Stimulated activated effector memory CD8-positive, alpha-beta T cell treated with anti-CD3 and anti-CD28 coated beads, Interleukin-12 subunit alpha, Interleukin-12 subunit beta, amount 100 ng/mL, for 72 hours (primary cell): ENCODE measurements at regions not wholly inside any gene's neighbourhood (a gene's known extent, or its start where the extent isn't known, plus 50 kb on each side); places are given as distances from the start of the nearest gene placed in this dataset.
A peak's percentile ranks its signal among the peaks of the same experiment; 100 is the strongest.

Experiments
- ATAC-seq: fragments of 150-1000 bp; cut with Tn5 transposase; 2 replicates; pipeline ENCODE4 v1.10.0; 2021
- DNase-seq, 2 donors: peaks; one replicate each; pipeline ENCODE4 v3.0.0; 2021 to 2022; ENCODE audit warnings: low spot score in 2 of 2
- H3K27ac Mint-ChIP-seq: one replicate; pipeline ENCODE4 v1.8.0; 2022; ENCODE audit warnings: mild to moderate bottlenecking, mixed read lengths
- H3K36me3 Mint-ChIP-seq: one replicate; pipeline ENCODE4 v1.8.0; 2022; ENCODE audit warnings: mild to moderate bottlenecking, mixed read lengths
- H3K4me1 Mint-ChIP-seq: one replicate; pipeline ENCODE4 v1.8.0; 2022; ENCODE audit warnings: mixed read lengths
- H3K4me3 Mint-ChIP-seq: one replicate; pipeline ENCODE4 v1.8.0; 2022; ENCODE audit warnings: mild to moderate bottlenecking, mixed read lengths
- H3K9me3 Mint-ChIP-seq: one replicate; pipeline ENCODE4 v1.8.0; 2022; ENCODE audit warnings: mixed read lengths

DNA sequence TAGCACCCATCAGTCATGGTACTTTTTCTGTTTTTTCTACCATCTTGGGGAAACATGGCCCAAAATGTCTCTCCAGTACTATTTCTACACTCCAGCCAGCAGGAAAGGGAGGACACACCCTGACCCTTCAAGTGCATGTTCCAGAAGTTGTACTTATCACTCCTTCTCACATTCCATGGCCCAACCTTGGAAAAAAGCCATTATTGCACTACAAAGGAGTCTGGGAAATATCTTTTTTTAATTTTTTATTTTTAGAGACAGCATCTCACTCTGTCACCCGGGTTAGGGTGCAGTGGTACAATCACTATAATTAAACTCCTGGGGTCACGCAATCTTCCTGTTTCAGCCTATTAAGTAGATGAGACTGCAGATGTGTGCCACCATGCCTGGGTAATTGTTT, 100.0 kb upstream of the PPP2R3A start:
- no peaks in the 10 kb centered on the region for H3K4me1 Mint-ChIP-seq
- no peak overlapping the region for H3K4me3 Mint-ChIP-seq
- no peak overlapping the region for H3K27ac Mint-ChIP-seq
- peaks cover 5% of the 10 kb centered on the region for H3K9me3 Mint-ChIP-seq
- ATAC-seq (no peak), DNase-seq (no peak)
- H3K36me3 Mint-ChIP-seq = no peaks in the 10 kb centered on the region

- DNase-seq (no peak), ATAC-seq (no peak)
- H3K4me1 Mint-ChIP-seq = no peaks in the 10 kb centered on the region
- H3K27ac Mint-ChIP-seq = no peak overlapping the region
- no peak overlapping the region for H3K4me3 Mint-ChIP-seq
- peaks cover 7% of the 10 kb centered on the region for H3K9me3 Mint-ChIP-seq
- H3K36me3 Mint-ChIP-seq = no peaks in the 10 kb centered on the region
These were observed 97.6 kb upstream of the PPP2R3A start for GRCh38 chr3:135867911-135868310.

DNA sequence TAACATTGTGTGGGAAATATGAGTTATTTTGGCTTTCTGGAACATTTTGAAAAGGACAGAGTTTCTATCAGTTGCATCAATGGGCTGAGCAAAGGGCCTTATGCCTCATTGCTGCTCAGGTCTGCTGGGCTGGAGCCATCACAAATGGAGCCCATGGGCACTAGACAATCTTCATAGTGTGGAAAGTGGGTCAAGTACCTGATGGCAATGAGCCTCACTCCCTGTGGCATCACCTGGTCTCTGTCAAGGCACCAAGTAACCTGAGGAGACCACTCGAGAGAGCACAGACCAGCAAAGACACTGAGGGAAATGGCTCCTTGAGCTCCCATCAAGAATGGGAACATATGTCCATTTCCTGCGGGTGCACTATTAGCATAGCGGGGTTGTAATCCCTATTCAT, 96.7 kb upstream of the PPP2R3A start:
- DNase-seq (no peak), ATAC-seq (no peak)
- no peaks in the 10 kb centered on the region for H3K4me1 Mint-ChIP-seq
- no peaks in the 10 kb centered on the region for H3K36me3 Mint-ChIP-seq
- H3K4me3 Mint-ChIP-seq = no peak overlapping the region
- no peak overlapping the region for H3K27ac Mint-ChIP-seq
- peaks cover 15% of the 10 kb centered on the region for H3K9me3 Mint-ChIP-seq

- ATAC-seq (no peak), DNase-seq (no peak)
- no peak overlapping the region for H3K4me3 Mint-ChIP-seq
- peaks cover 12% of the 10 kb centered on the region for H3K9me3 Mint-ChIP-seq
- no peaks in the 10 kb centered on the region for H3K36me3 Mint-ChIP-seq
- no peak overlapping the region for H3K27ac Mint-ChIP-seq
- H3K4me1 Mint-ChIP-seq = no peaks in the 10 kb centered on the region
These were observed 96.0 kb upstream of the PPP2R3A start for GRCh38 chr3:135869439-135870105.

DNA sequence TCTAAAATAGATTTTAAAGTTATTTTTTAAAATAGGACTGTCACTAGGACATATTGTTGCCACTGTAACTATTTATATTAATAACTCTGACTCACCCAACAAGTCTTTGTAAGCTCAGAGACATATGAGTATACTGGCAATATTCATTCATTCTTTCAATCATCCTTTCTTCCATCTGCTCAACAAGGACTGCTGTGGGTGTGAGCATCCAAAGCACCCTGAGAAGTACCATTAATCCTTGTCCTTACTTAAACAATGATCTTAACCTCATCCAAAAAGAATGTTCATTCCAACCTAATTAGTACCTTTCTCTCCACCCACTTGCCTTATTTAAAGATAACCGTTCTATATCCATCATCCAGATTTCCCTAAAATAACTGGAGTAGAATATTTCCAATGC, 94.2 kb upstream of the PPP2R3A start:
- DNase-seq = no peak
- Mint-ChIP-seq H3K9me3 (peaks cover 12% of the 10 kb centered on the region), H3K4me3 (no peak overlapping the region), H3K36me3 (no peaks in the 10 kb centered on the region), H3K27ac (no peak overlapping the region), H3K4me1 (no peaks in the 10 kb centered on the region)
- no peak for ATAC-seq

- H3K36me3 Mint-ChIP-seq = no peaks in the 10 kb centered on the region
- no peak overlapping the region for H3K4me3 Mint-ChIP-seq
- ATAC-seq (no peak), DNase-seq (no peak)
- H3K27ac Mint-ChIP-seq = no peak overlapping the region
- no peaks in the 10 kb centered on the region for H3K4me1 Mint-ChIP-seq
- peaks cover 14% of the 10 kb centered on the region for H3K9me3 Mint-ChIP-seq
These were observed 91.5 kb upstream of the PPP2R3A start for GRCh38 chr3:135874035-135874434.

GRCh38 chr3:135878501-135878900, 87.0 kb upstream of the PPP2R3A start:
- no peaks in the 10 kb centered on the region for H3K4me1 Mint-ChIP-seq
- H3K4me3 Mint-ChIP-seq = no peak overlapping the region
- peaks cover 7% of the 10 kb centered on the region for H3K9me3 Mint-ChIP-seq

DNA sequence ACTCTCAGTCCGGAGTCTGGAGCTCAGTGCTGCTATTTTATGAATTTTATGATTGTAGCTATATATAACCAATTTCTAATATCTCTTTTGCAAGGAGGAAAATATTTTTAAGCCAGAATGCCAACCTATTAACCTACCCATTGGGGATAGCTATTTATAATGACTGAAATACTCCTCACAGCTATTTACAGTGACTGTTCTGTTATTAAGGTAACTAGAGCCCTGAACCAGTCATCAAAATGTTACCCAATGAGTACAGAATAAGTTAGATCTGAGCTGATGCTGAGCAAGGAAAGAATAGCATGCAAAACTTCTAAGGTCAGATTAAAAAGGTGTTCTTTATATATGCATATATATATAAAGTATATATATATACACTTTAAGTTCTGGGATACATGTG, 79.6 kb upstream of the PPP2R3A start:
- no peaks in the 10 kb centered on the region for H3K4me1 Mint-ChIP-seq
- ATAC-seq = no peak

More at GRCh38 chr3:135878501-135878900, 87.0 kb upstream of the PPP2R3A start:
- H3K27ac Mint-ChIP-seq = no peak overlapping the region
- no peaks in the 10 kb centered on the region for H3K36me3 Mint-ChIP-seq
- no peak for ATAC-seq
- DNase-seq = no peak

DNA sequence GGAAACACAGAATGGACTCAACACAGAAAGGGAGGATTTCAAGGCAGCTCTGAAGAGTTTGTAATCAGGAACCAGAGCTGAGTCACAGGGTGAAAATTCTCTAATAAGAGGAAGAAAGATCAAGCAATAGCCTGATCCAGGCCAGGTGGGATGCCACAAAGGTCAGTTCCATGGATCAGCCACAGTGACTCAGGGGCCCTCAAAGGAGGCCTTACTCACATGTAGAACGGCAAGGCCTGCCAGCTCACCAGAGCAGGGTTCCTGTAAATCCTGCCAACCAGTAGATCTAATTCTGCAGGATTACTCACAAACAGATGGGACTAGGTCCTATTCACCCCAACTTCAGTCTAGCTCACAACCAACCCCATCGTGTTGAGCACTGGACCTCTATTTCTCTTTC, 78.3 kb upstream of the PPP2R3A start:
- Mint-ChIP-seq H3K4me3 (no peak overlapping the region), H3K4me1 (no peaks in the 10 kb centered on the region), H3K27ac (no peak overlapping the region), H3K36me3 (no peaks in the 10 kb centered on the region), H3K9me3 (no peaks in the 10 kb centered on the region)
- no peak for ATAC-seq
- no peak for DNase-seq

More for the DNA sequence above, 79.6 kb upstream of the PPP2R3A start:
- Mint-ChIP-seq H3K36me3 (no peaks in the 10 kb centered on the region), H3K4me3 (no peak overlapping the region), H3K27ac (no peak overlapping the region), H3K9me3 (no peaks in the 10 kb centered on the region)
- no peak for DNase-seq

- Mint-ChIP-seq H3K36me3 (no peaks in the 10 kb centered on the region), H3K27ac (no peak overlapping the region), H3K9me3 (no peaks in the 10 kb centered on the region), H3K4me3 (no peak overlapping the region), H3K4me1 (no peaks in the 10 kb centered on the region)
- ATAC-seq (no peak), DNase-seq (no peak)
These were observed 76.1 kb upstream of the PPP2R3A start for GRCh38 chr3:135889443-135889842.

DNA sequence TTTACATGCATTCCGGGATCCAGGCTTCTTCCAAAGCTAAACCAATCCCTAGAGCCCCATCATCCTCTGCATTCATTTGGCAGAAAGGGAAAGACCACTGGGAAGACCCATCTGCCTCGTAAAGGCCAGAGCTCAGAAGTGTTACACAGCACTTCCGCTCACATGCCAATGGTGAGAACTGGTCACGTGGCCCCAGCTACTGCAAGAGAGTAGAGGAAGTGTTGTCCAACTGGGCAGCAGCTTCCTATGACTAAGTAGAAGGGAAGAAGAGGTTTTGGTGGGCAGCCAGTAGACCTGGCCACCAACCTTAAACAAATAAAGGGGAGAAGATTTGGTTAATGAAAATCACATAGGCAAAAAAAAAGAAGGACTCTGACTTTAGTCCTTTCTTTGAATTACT, 74.4 kb upstream of the PPP2R3A start:
- ATAC-seq (no peak), DNase-seq (no peak)
- Mint-ChIP-seq H3K9me3 (no peaks in the 10 kb centered on the region), H3K4me3 (no peak overlapping the region), H3K27ac (no peak overlapping the region), H3K36me3 (no peaks in the 10 kb centered on the region), H3K4me1 (no peaks in the 10 kb centered on the region)

DNA sequence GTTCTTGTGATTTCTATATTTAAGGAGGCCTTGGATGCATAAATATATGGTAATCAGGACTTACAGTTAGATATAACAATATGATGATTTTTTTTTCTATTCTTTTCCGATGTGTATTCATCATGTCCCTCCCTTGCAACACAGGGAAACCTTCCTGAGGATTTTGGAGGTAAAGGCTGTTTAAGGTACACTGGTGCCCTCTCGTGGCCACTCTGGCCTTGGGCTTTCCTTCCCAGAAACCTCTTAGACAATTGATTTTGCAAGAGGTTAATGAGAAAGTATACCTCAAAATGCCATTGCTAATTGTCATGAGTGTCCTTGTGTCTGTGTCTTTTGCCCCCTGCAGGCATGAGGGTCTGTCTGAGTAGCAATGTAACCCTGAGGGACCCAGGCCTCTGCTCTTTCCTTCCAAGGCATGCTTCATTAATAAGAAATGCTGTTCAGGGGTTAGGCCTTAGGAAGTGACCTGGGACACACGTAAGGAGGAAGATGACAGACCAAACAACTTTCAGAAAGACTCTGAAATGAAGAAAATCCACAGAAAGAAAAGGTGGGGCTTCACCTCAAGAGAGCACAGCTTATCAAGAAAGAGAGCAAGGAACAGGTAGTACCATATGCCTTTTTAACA, 70.3 kb upstream of the PPP2R3A start:
- H3K27ac Mint-ChIP-seq = no peak overlapping the region
- DNase-seq = peak; percentile 12 to 55
- no peaks in the 10 kb centered on the region for H3K4me1 Mint-ChIP-seq
- H3K36me3 Mint-ChIP-seq = no peaks in the 10 kb centered on the region
- H3K9me3 Mint-ChIP-seq = no peaks in the 10 kb centered on the region
- H3K4me3 Mint-ChIP-seq = no peak overlapping the region
- ATAC-seq = no peak

GRCh38 chr3:135895734-135896121, 69.8 kb upstream of the PPP2R3A start:
- Mint-ChIP-seq H3K27ac (no peak overlapping the region), H3K9me3 (no peaks in the 10 kb centered on the region), H3K36me3 (no peaks in the 10 kb centered on the region), H3K4me3 (no peak overlapping the region), H3K4me1 (no peaks in the 10 kb centered on the region)
- DNase-seq (no peak), ATAC-seq (no peak)

DNA sequence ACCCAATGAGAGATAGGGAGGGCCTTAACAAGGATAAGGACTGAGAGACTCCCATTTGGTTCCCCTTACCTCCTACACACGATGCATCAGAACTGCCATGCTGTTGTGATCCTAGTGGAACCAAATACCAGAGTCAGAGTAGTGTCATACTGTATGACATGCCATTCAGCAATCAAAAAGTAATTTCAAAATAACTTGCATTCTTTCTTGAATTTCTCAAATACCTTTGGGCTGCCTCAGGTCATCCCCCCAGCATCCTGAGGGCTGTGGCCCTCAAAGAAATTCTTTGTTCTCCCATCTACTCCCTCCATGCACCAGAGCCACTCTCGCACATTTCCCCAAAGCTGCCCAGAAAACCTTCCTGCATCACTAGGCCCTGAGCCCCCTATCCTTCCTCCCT, 68.9 kb upstream of the PPP2R3A start:
- Mint-ChIP-seq H3K36me3 (no peaks in the 10 kb centered on the region), H3K4me1 (no peaks in the 10 kb centered on the region), H3K9me3 (no peaks in the 10 kb centered on the region), H3K4me3 (no peak overlapping the region), H3K27ac (no peak overlapping the region)
- ATAC-seq (no peak), DNase-seq (no peak)

DNA sequence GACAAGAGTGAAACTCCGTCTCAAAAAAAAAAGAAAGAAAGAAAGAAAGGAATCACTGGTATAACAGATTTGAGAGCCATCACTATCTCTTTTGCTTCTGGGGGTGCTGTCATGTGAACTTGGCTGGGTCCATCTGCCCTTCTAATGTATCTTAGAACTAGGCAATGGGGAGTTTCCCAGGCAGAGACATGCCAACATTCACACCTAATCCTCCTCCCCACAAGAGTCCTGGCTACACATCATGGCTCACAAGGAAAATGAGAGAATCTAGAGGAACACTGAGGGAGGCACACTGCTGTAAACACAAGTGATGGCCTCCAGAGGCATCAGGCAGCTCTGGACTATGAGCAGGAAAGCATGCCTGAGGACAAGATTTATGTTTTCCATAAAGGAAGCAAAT, 67.8 kb upstream of the PPP2R3A start:
- Mint-ChIP-seq H3K4me3 (no peak overlapping the region), H3K4me1 (no peaks in the 10 kb centered on the region), H3K9me3 (no peaks in the 10 kb centered on the region), H3K36me3 (no peaks in the 10 kb centered on the region), H3K27ac (no peak overlapping the region)
- DNase-seq = no peak
- ATAC-seq = peak; percentile 32

DNA sequence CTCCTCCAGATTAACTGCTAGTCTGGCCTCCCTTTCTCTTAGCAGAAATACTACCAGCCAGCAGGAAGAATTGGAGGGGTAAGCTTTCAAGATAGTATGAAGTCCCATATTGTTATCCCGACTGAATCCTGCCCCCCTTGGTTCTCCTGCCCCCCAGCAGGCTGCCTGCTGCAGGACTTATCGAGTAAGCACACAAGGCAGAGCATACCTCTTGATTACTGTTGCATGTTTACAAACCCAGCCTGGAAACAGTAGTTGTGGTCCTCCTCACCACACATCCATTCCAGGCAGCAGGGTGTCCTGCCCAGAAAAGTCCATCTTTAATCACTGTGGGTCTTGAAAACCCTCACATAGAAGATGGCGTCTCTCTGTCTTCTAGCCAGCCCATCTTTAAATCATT, 66.8 kb upstream of the PPP2R3A start:
- no peaks in the 10 kb centered on the region for H3K36me3 Mint-ChIP-seq
- no peaks in the 10 kb centered on the region for H3K4me1 Mint-ChIP-seq
- ATAC-seq (no peak), DNase-seq (no peak)
- no peaks in the 10 kb centered on the region for H3K9me3 Mint-ChIP-seq
- H3K27ac Mint-ChIP-seq = no peak overlapping the region
- H3K4me3 Mint-ChIP-seq = no peak overlapping the region
